ENCODE measurements at regions not wholly inside any gene's neighbourhood (a gene's known extent, or its start where the extent isn't known, plus 50 kb on each side); places are given as distances from the start of the nearest gene placed in this dataset.

DNA sequence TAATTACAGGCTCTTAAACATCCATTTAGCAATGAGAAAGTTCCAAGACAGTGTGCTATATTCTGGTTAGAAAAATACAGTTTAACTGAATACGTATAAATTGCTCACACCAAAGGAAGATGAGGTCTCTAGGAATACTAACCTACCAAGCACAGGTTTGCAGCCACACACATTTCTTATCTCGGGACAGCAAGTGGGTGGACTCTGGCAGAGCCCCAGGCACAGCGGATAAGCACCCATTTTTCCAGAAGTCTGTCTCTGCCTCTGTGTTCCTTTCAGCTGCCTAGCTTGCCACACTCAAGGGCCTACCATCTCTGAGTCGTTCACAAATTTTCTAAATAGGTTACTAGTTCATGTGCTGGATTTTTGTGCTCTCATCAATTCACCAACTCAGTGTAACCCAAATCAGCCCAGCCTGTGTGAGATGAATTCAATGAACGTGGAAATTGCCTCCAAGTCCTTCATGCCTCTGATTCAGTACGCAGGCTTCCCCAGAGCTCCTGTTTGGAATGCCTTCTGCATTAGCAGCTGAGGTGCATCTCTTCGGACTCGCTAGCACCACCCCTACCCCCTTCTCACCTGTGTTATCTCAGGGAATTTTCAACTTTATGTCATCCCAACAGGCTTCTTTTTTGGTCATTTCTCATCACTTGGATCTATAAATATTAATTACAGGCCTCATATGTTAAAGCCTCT is 581.0 kb upstream of the CDH11 start (continued):
- TF ChIP-seq, protein P1, sequence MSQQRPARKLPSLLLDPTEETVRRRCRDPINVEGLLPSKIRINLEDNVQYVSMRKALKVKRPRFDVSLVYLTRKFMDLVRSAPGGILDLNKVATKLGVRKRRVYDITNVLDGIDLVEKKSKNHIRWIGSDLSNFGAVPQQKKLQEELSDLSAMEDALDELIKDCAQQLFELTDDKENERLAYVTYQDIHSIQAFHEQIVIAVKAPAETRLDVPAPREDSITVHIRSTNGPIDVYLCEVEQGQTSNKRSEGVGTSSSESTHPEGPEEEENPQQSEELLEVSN (IDR thresholded peaks at IDR 0.05), result no peak
- TF ChIP-seq MAFK (IDR thresholded peaks at IDR 0.05; ENCODE audit: low read depth, low read length), result no peak
- TF ChIP-seq, protein P2, sequence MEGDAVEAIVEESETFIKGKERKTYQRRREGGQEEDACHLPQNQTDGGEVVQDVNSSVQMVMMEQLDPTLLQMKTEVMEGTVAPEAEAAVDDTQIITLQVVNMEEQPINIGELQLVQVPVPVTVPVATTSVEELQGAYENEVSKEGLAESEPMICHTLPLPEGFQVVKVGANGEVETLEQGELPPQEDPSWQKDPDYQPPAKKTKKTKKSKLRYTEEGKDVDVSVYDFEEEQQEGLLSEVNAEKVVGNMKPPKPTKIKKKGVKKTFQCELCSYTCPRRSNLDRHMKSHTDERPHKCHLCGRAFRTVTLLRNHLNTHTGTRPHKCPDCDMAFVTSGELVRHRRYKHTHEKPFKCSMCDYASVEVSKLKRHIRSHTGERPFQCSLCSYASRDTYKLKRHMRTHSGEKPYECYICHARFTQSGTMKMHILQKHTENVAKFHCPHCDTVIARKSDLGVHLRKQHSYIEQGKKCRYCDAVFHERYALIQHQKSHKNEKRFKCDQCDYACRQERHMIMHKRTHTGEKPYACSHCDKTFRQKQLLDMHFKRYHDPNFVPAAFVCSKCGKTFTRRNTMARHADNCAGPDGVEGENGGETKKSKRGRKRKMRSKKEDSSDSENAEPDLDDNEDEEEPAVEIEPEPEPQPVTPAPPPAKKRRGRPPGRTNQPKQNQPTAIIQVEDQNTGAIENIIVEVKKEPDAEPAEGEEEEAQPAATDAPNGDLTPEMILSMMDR (IDR thresholded peaks at IDR 0.05; ENCODE audit: control extremely low read depth in 1 of 3, insufficient read depth in 1 of 3, low read depth in 1 of 3, low read length in 3 of 3), result no peak
- TF ChIP-seq BACH1 (IDR thresholded peaks at IDR 0.05; ENCODE audit: low read length), result no peak
- TF ChIP-seq GABPA (IDR thresholded peaks at IDR 0.05; ENCODE audit: borderline replicate concordance, insufficient read depth, low read length), result no peak

Measured in H1 (cell line).